Testis (tissue), 2 donors: ENCODE measurements at regions not wholly inside any gene's neighbourhood (a gene's known extent, or its start where the extent isn't known, plus 50 kb on each side); places are given as distances from the start of the nearest gene placed in this dataset.

ENCODE experiments used
- POLR2A ChIP-seq: fragments of 450-650 bp; IDR thresholded peaks from one replicate; pipeline ENCODE4 v1.6.1; 2017; ENCODE audit warnings: antibody characterized with exemption, mild to moderate bottlenecking, moderate library complexity
- TF ChIP-seq, protein P1 (sequence below), 3 experiments: fragments of 450-650 bp in 2 of 3; fragments of 200-600 bp in 1 of 3; sonication (generic) in 1 of 3; IDR thresholded peaks; one replicate each; pipeline ENCODE4 v1.5.1; 2016 to 2019; ENCODE audit warnings: antibody characterized with exemption in 3 of 3, mild to moderate bottlenecking in 2 of 3, moderate library complexity in 1 of 3

DNA sequence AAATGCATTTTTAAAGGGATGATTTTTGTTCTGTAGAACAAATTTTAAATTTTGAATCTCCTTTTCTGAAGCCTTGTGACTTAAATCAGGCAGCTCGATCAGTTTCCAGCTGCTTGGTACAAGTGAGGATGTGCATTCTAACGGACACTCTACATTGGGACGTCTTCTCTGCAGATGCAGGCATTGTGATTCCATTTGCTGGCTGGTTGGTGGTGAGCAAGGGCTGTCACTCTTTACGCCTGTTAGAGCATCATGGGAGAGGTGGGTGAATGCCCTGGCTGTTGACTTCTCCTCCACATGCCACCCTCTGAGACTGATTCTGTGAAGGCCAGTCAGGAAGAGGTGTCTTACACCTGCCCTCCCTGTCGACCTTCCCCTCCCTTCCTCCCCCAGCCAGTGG lies 240.5 kb upstream of the RNF32 start:
- TF ChIP-seq, protein P1, sequence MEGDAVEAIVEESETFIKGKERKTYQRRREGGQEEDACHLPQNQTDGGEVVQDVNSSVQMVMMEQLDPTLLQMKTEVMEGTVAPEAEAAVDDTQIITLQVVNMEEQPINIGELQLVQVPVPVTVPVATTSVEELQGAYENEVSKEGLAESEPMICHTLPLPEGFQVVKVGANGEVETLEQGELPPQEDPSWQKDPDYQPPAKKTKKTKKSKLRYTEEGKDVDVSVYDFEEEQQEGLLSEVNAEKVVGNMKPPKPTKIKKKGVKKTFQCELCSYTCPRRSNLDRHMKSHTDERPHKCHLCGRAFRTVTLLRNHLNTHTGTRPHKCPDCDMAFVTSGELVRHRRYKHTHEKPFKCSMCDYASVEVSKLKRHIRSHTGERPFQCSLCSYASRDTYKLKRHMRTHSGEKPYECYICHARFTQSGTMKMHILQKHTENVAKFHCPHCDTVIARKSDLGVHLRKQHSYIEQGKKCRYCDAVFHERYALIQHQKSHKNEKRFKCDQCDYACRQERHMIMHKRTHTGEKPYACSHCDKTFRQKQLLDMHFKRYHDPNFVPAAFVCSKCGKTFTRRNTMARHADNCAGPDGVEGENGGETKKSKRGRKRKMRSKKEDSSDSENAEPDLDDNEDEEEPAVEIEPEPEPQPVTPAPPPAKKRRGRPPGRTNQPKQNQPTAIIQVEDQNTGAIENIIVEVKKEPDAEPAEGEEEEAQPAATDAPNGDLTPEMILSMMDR (IDR thresholded peaks at IDR 0.05): no peak
- TF ChIP-seq POLR2A: no peak
